Endometrium (tissue), 2 donors: ENCODE measurements at regions not wholly inside any gene's neighbourhood (a gene's known extent, or its start where the extent isn't known, plus 50 kb on each side); places are given as distances from the start of the nearest gene placed in this dataset.

Source experiments
- FAIRE-seq: peaks from 2 replicates; lab custom pipeline; 2012; peaks lifted over from hg19 to GRCh38; lab: Jason Lieb, UNC
- donor health status: control.
- donor health status: control.

GRCh38 chr13:37407156-37407555 lies 191.4 kb downstream of the POSTN start:
- FAIRE-seq, result no peak

DNA sequence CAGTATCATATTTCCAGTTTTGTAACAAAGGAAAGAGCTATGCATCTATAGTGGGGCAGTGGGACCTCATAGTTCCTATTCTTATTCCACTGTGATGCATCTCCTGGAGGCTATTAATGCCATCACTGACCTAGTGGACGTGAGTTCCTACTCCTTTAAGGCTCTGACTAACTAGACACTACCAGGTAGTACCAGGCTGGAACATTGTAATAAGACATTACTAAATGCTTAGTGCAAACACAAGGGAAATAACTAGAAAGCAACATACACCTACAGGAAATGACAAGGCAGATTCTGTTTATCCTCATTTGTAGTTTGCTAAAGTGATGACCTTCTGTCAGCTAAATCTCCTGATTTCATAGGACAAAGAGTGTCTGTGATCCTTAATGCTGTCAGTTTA lies 192.5 kb downstream of the POSTN start:
- FAIRE-seq, result no peak

DNA sequence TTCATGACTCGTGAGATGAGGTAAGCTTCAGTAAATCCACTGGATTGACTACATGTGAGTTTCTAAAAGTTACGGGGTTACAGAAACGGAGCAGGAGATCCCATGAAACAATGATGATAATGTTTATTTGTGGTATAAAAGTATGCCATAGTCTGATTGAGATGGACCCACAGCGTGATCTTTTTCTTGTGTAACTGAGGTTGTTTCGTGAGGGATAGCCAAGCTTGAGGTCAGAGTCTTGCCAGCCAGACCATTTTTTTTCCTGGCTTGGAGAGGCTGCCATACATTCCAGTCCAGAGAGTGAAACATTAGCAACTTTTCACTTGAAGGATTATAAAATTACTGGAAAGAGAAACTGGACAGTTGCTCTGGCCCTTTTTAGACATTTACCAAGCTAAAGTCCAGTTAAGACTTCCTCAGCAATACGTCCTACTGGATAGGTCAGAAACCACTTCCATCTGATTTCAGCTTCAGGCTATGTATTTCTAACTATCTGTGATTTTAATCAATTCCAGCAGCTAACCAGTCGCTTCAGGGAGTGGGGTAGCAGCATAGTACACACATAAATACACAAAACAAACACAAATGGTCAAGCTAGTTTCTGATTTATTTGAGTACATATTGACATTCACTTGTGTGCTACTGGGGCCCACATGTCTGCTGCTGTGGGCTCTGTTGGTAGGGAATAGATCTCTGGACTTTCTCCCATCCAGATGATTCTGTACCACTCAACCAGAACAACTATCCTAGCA lies 194.6 kb downstream of the POSTN start:
- no peak for FAIRE-seq

GRCh38 chr13:37401721-37402120 lies 196.8 kb downstream of the POSTN start:
- FAIRE-seq, result no peak

DNA sequence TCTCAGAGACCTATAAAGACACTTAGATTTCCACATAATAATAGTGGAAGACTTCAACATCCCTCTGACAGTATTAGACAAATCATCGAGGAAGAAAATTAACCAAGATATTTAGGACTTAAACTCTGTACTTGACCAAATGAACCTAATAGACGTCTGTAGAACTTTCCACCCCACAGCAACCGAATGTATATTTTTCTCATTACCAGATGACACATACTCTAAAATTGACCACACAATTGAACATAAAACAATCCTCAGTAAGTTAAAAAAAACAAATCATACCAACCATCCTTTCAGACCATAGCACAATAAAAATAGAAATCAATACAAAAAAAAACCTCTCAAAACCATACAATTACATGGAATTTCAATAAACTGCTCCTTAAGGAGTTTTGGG lies 201.0 kb downstream of the POSTN start:
- no peak for FAIRE-seq

DNA sequence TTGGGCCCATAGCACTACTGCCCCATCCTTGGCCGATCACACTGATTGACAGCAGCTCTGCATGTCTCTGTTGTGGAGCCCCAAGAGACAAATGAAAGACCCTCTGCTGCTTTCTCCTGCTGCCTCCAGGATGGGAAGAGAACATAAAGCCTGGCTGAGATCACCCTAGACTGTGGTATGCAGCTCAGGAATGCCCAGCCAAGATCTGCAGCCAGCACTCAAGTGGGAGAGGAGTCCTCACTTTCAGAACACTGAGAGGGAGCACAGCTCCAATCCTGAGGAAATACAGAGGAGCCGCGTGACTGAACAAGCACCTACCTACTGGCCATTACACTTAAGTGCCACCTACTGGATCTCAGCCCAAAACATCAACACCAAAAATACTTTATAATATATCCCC lies 203.0 kb downstream of the POSTN start:
- no peak for FAIRE-seq

GRCh38 chr13:37392389-37392788 lies 206.2 kb downstream of the POSTN start:
- FAIRE-seq, result no peak

DNA sequence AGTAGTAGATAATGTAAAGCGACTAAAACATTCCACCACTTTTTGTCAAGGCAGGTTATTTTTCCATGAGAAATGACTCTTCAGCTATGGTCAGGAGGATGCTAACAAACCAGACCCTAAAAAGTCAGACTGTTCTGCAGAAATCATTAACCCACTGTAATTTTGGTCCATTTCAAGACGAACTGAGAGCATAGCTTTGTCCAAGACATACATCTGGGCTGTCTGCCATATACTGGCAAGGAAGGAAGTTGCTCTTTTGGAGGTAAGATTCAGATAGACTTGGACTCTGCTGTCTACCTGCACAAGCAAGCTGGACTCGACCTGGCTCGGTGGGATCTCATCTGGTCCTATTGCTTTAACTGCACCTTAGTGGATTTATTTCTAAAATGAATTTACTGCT lies 207.8 kb downstream of the POSTN start:
- FAIRE-seq, result no peak

- no peak for FAIRE-seq
Observed at GRCh38 chr13:37385956-37386670, 212.5 kb downstream of the POSTN start.

DNA sequence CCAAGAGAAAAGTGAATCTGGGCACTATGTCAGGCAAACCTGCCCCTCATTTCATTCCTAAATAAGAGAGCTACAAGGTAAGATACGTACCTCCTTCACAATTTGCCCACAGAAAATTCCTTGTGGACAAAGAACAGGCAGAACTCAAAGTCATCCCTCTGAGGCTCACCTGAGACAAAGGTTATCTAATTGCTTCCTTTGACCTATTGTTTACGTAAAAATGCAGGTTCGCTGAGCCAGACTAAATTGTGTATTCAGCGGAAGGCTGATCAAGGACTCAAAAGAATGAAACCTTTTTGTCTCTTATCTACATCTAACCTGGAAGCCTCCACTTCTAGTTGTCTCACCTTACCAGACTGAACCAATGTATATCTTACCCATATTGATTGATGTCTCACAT lies 213.3 kb downstream of the POSTN start:
- no peak for FAIRE-seq

DNA sequence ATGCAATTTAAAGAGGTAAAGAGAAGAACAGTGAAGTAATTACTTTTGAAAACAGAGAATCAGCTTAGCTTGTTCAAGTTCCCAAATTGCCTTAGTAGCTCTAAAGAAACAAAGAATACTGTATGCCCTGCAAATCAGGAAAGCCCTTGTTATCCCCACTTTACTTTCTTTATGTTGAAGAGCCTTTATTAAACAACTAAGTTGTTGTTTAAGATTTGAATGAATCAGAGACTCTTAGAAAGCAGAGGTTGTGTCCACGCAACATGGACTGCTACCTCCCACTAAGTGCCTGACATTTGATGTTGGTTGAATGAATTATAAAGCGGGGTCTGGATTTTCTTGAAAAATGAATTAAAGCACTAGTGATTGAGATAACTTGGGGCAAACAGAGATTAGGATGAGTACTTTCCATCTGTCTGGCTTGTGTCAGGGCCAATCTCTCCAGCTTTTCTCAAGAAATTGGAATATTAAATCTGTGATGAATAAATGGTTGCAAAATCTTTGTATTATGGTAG lies 214.7 kb downstream of the POSTN start:
- no peak for FAIRE-seq

- FAIRE-seq, result no peak
Observed at GRCh38 chr13:37383046-37383445, 215.5 kb downstream of the POSTN start.

DNA sequence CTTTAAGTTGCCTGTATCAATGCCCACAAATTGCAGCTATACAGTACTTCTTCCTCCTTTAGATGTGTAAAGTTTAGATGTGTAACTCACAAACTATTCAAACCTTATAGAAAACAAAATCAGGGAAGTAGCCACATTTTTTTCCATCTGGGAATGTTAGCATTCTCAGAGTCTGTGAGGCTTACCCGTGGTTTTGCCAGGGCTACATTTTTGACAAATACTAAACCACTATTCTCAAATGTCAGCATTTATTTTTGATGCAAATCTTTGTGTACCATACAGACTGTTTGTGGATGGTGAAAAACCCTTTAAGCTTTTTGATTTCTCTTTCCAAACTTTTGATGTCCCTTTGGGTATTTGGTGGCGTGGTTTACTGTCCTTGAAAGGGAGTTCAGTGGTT lies 216.4 kb downstream of the POSTN start:
- FAIRE-seq, result no peak

GRCh38 chr13:37381502-37381901 lies 217.1 kb downstream of the POSTN start:
- no peak for FAIRE-seq

GRCh38 chr13:37379841-37380240 lies 218.7 kb downstream of the POSTN start:
- no peak for FAIRE-seq

- FAIRE-seq, result no peak
Observed at GRCh38 chr13:37375724-37376123, 222.8 kb downstream of the POSTN start.

GRCh38 chr13:37375071-37375470 lies 223.5 kb downstream of the POSTN start:
- no peak for FAIRE-seq

DNA sequence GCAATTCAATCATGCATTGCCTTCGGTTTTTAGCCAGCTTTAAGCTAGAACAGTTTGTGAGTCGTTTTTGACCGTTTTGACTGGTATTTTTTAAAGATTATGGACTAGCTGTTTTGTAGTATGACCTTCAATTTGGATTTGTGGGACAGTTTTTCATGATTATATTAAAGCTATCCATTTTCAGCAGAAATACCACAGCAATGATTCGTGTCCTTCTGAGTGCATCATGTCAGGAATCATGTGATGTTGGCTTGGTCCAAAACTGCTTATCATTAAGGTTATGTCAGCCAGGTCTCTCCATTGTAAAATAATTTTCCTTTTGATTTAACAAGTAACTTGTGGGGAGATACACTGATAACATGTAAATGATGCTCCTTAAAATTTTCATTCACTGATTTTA lies 229.0 kb downstream of the POSTN start:
- FAIRE-seq, result no peak

- FAIRE-seq, result no peak
Observed at GRCh38 chr13:37368501-37368900, 230.1 kb downstream of the POSTN start.

DNA sequence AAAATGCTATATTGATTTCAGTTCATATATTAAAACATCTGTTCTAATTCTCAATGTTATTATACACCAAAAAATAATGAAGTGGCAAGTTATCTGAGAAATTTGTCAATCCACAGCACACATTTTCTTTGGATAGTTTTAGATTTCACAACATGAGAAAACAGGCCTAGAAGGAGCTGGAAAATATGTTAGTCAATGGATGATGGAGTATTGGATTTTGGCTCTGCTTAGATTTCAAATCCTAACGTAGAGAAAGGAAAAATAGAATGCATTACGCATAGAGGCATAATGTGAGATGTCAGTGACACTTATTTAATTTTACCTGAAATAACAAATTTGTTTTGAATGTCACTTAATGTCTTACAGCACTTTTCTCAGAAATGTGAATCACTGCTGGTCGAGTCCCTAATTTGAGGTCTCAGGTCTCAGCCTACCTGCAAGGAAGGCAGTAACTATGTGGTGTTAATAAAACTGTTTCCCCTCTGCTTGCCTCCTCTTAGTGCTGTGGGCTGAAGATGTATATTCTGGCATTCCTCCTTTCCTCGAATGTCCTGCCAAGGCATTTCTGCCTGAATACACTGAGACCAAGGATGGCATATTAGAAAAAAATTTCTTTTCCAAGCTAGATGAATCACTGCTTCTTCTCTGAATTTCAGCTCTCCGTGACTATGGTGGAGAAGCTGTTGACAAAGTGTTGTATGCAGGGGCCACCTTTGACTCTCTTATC lies 232.4 kb downstream of the POSTN start:
- no peak for FAIRE-seq

- FAIRE-seq, result no peak
Observed at GRCh38 chr13:37365496-37365895, 233.1 kb downstream of the POSTN start.

DNA sequence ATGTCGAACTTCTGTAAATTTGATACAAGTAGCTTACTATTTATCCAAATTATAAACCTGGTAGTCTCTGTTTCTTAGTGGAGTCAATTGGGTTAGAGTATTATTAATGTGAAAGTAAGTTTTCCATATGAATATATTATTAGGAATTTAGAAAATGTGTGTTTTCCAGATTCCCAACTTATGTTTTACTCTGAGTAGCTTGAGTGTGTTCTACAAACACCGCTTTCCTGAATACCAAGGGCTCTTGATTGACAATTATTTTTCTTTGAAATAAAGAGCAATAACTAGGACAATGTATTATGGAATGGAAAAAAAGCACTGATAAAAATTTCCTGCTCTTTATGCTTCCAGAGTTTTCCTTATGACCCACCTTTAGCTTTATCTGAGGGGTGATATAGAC lies 233.6 kb downstream of the POSTN start:
- FAIRE-seq, result no peak

- FAIRE-seq, result no peak
Observed at GRCh38 chr13:37364007-37364406, 234.6 kb downstream of the POSTN start.
